ENCODE measurements at regions not wholly inside any gene's neighbourhood (a gene's known extent, or its start where the extent isn't known, plus 50 kb on each side); places are given as distances from the start of the nearest gene placed in this dataset.
A peak's percentile ranks its signal among the peaks of the same experiment; 100 is the strongest.

- TF ChIP-seq ZIC2 (tag by site-specific recombination; IDR thresholded peaks at IDR 0.05), result peak; percentile 40; the same call in 1 of the 2 replicates
Measured at GRCh38 chr22:49400941-49401598, 426.6 kb downstream of the BRD1 start (continued).

GRCh38 chr22:49400136-49400940 lies 427.3 kb downstream of the BRD1 start:
- TF ChIP-seq ZNF747 (tag by site-specific recombination; IDR thresholded peaks at IDR 0.05), result no peak
- no peak for TF ChIP-seq ZNF274 (IDR thresholded peaks at IDR 0.05; ENCODE audit: low read length)
- TF ChIP-seq ZNF274 (tag by site-specific recombination; IDR thresholded peaks at IDR 0.05; ENCODE audit: borderline replicate concordance), result no peak
- TF ChIP-seq SCRT1 (tag by site-specific recombination; IDR thresholded peaks at IDR 0.05; ENCODE audit: borderline replicate concordance), result no peak
- POLR2A ChIA-PET, result no interaction called here
- Histone ChIP-seq H3K4me3 (ENCODE audit: low read depth, low read length) (no peak overlapping the region), H3K4me1 (ENCODE audit: control insufficient read depth, insufficient read depth, low read length) (no peaks in the 10 kb centered on the region), H3K27ac (ENCODE audit: extremely low read depth, low read depth, low read length) (no peak overlapping the region), H3K9me3 (ENCODE audit: control insufficient read depth, insufficient read depth, low read depth, low read length) (no peaks in the 10 kb centered on the region), H3K36me3 (ENCODE audit: control insufficient read depth in 2 of 2, insufficient read depth in 1 of 2, low read length in 2 of 2) (no peaks in the 10 kb centered on the region)
- CTCF ChIA-PET, result no interaction called here

GRCh38 chr22:49398646-49399045 lies 429.0 kb downstream of the BRD1 start:
- Histone ChIP-seq H3K36me3 (ENCODE audit: control insufficient read depth in 2 of 2, insufficient read depth in 1 of 2, low read length in 2 of 2) (no peaks in the 10 kb centered on the region), H3K4me3 (ENCODE audit: low read depth, low read length) (no peak overlapping the region), H3K4me1 (ENCODE audit: control insufficient read depth, insufficient read depth, low read length) (no peaks in the 10 kb centered on the region), H3K9me3 (ENCODE audit: control insufficient read depth, insufficient read depth, low read depth, low read length) (no peaks in the 10 kb centered on the region), H3K27ac (ENCODE audit: extremely low read depth, low read depth, low read length) (no peak overlapping the region)
- CTCF ChIA-PET, result no interaction called here
- POLR2A ChIA-PET, result no interaction called here
- TF ChIP-seq ZNF473 (tag by site-specific recombination; IDR thresholded peaks at IDR 0.05) (no peak), ZNF776 (tag by site-specific recombination; IDR thresholded peaks at IDR 0.05; ENCODE audit: borderline replicate concordance) (no peak), ZNF140 (tag by site-specific recombination; IDR thresholded peaks at IDR 0.05) (no peak), BCL6B (tag by site-specific recombination; IDR thresholded peaks at IDR 0.05) (no peak), HOXA7 (CRISPR knock-in tag; IDR thresholded peaks at IDR 0.05; ENCODE audit: borderline replicate concordance) (no peak), KLF17 (tag by site-specific recombination; IDR thresholded peaks at IDR 0.05) (no peak), ZBTB8A (tag by site-specific recombination; IDR thresholded peaks at IDR 0.05) (no peak), ZNF112 (tag by site-specific recombination; IDR thresholded peaks at IDR 0.05) (no peak), ZBTB1 (tag by site-specific recombination; IDR thresholded peaks at IDR 0.05) (no peak)

GRCh38 chr22:49398115-49398514 lies 429.6 kb downstream of the BRD1 start:
- Histone ChIP-seq H3K9me3 (ENCODE audit: control insufficient read depth, insufficient read depth, low read depth, low read length) (no peaks in the 10 kb centered on the region), H3K4me3 (ENCODE audit: low read depth, low read length) (no peak overlapping the region), H3K4me1 (ENCODE audit: control insufficient read depth, insufficient read depth, low read length) (no peaks in the 10 kb centered on the region), H3K27ac (ENCODE audit: extremely low read depth, low read depth, low read length) (no peak overlapping the region), H3K36me3 (ENCODE audit: control insufficient read depth in 2 of 2, insufficient read depth in 1 of 2, low read length in 2 of 2) (no peaks in the 10 kb centered on the region)
- no peak for TF ChIP-seq ZNF48 (tag by site-specific recombination; IDR thresholded peaks at IDR 0.05)
- no peak for TF ChIP-seq KLF8 (tag by site-specific recombination; IDR thresholded peaks at IDR 0.05)
- no peak for TF ChIP-seq ZNF19 (tag by site-specific recombination; IDR thresholded peaks at IDR 0.05; ENCODE audit: low read depth)
- no peak for TF ChIP-seq OVOL3 (tag by site-specific recombination; IDR thresholded peaks at IDR 0.05)
- TF ChIP-seq ZNF324 (tag by site-specific recombination; IDR thresholded peaks at IDR 0.05), result no peak
- no peak for TF ChIP-seq ZNF335 (tag by site-specific recombination; conservative IDR thresholded peaks at IDR 0.05)
- TF ChIP-seq ZNF624 (tag by site-specific recombination; IDR thresholded peaks at IDR 0.05), result no peak
- CTCF ChIA-PET, result interaction anchor here (0.5 to 0.7 kb wide), 3 partner anchors 63 to 328 kb away, joined by 3 to 5 read pairs (median 5); no protein-coding TSS in a partner anchor
- POLR2A ChIA-PET, result no interaction called here
